ENCODE measurements at regions not wholly inside any gene's neighbourhood (a gene's known extent, or its start where the extent isn't known, plus 50 kb on each side); places are given as distances from the start of the nearest gene placed in this dataset.

DNA sequence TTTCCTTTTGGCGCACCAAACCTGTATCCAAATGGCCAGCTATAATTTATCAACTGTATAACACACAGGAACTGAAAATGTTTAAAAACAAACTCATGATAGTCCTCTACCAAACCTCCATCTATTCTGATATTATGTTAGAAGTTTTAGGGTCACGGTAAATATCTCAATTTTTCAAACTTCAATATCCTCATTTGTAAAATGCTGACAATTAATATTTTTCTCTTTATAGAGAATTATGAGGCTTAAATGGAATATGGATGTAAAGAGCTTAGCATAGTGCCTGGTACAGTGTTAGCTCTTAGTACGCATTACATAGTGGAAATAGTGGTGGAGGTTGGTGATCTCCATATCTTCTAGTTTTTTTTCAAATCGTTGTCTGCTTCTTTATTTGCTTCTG lies 917.6 kb downstream of the TLE4 start:
- Histone ChIP-seq H4K20me1 (ENCODE audit: insufficient read depth, low read length) (no peaks in the 10 kb centered on the region), H3K36me3 (replicated peaks in 1 of 2; ENCODE audit: control insufficient read depth in 1 of 2, insufficient read depth in 2 of 2, low read length in 2 of 2) (no peaks in the 10 kb centered on the region), H3K4me1 (ENCODE audit: insufficient read depth, low read length) (no peaks in the 10 kb centered on the region), H3K27ac (ENCODE audit: extremely low read length, insufficient read depth, low read length) (no peak overlapping the region), H2AFZ (ENCODE audit: low read length) (no peak overlapping the region), H3K9ac (ENCODE audit: insufficient read depth, low read depth, low read length) (no peak overlapping the region), H3K27me3 (ENCODE audit: control insufficient read depth in 1 of 2, insufficient read depth in 2 of 2, low read length in 2 of 2) (no peaks in the 10 kb centered on the region), H3K79me2 (ENCODE audit: insufficient read depth, low read length) (no peaks in the 10 kb centered on the region), H3K4me3 (replicated peaks in 1 of 3; ENCODE audit: insufficient read depth in 1 of 3, low read depth in 2 of 3, low read length in 3 of 3) (no peak overlapping the region), H3K4me2 (ENCODE audit: low read depth, low read length) (no peak overlapping the region), H3K9me3 (ENCODE audit: low read length) (peaks cover 78% of the 10 kb centered on the region)
- TF ChIP-seq ZNF124 (CRISPR knock-in tag; IDR thresholded peaks at IDR 0.05): no peak
- no peak for TF ChIP-seq TARDBP (CRISPR knock-in tag; IDR thresholded peaks at IDR 0.05)
- peak; percentile 40; the same call in 1 of the 2 replicates for TF ChIP-seq MAFF (IDR thresholded peaks at IDR 0.05; ENCODE audit: low read depth, low read length)
- TF ChIP-seq ZNF256 (CRISPR knock-in tag; conservative IDR thresholded peaks at IDR 0.05): no peak
- TF ChIP-seq PRMT3 (CRISPR knock-in tag; IDR thresholded peaks at IDR 0.05; ENCODE audit: borderline replicate concordance, low read depth): no peak
- TF ChIP-seq MAFK (conservative IDR thresholded peaks at IDR 0.05 in 1 of 2, IDR thresholded peaks at IDR 0.05 in 1 of 2; ENCODE audit: low read length in 2 of 2): peak in 1 of 2 experiments; percentile 68; a peak in 2 of 4 replicates
- no peak for TF ChIP-seq THYN1 (CRISPR knock-in tag; IDR thresholded peaks at IDR 0.05; ENCODE audit: borderline replicate concordance, low read depth)
- no peak for TF ChIP-seq DMTF1 (CRISPR knock-in tag; IDR thresholded peaks at IDR 0.05)
- TF ChIP-seq, protein P1, sequence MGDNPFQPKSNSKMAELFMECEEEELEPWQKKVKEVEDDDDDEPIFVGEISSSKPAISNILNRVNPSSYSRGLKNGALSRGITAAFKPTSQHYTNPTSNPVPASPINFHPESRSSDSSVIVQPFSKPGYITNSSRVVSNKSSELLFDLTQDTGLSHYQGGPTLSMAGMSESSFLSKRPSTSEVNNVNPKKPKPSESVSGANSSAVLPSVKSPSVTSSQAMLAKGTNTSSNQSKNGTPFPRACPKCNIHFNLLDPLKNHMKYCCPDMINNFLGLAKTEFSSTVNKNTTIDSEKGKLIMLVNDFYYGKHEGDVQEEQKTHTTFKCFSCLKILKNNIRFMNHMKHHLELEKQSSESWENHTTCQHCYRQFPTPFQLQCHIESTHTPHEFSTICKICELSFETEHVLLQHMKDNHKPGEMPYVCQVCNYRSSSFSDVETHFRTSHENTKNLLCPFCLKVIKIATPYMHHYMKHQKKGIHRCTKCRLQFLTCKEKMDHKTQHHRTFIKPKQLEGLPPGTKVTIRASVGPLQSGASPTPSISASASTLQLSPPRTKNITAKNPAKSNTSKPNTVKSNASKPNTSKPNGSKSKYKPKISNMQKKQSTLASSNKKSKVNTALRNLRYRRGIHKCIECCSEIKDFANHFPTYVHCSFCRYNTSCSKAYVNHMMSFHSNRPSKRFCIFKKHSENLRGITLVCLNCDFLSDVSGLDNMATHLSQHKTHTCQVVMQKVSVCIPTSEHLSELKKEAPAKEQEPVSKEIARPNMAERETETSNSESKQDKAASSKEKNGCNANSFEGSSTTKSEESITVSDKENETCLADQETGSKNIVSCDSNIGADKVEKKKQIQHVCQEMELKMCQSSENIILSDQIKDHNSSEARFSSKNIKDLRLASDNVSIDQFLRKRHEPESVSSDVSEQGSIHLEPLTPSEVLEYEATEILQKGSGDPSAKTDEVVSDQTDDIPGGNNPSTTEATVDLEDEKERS (CRISPR knock-in tag; IDR thresholded peaks at IDR 0.05): no peak
- no peak for TF ChIP-seq ARNT2 (CRISPR knock-in tag; IDR thresholded peaks at IDR 0.05; ENCODE audit: low read depth)
- DNase-seq (ENCODE audit: low spot score) (no peak), FAIRE-seq (no peak), ATAC-seq (no peak)
- POLR2A ChIA-PET: no interaction called here
- CTCF ChIA-PET (ENCODE audit: low intra/inter-chr PET ratio, low total read pairs): no interaction called here
- in situ Hi-C loops (cut with HindIII; ENCODE audit: extremely low pct_ligation_motif_present, low pct_unique_long_range_greater_than_20kb) (no loop called here), intact Hi-C loops (cut with micrococcal nuclease; ENCODE audit: unreplicated experiment) (no loop called here)
- WGBS (ENCODE audit: low lambda C conversion rate): 3% methylated on average over 4 of the region's 4 CpGs
- BruUV-seq (replicated peaks): no TSS peak
